ENCODE measurements at regions not wholly inside any gene's neighbourhood (a gene's known extent, or its start where the extent isn't known, plus 50 kb on each side); places are given as distances from the start of the nearest gene placed in this dataset.

DNA sequence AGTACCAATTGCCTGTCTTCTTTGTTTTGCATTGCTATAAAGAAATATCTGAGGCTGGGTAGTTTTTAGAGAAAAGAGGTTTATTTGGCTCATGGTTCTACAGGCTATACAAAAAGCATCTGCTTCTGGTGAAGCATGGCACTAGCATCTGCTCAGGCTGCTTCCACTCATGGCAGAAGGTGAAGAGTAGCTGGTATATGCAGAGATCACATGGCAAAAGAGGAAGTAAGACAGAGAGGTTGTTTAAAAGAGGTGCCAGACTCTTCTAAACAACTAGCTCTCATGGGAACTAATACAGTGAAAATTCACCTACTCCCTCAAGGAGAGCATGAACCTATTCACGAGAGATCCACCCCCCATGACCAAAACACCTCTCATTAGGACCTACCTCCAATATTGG is 56.7 kb upstream of the GUCA2B start:
- no peaks in the 10 kb centered on the region for H3K9me3 ChIP-seq (ENCODE audit: control insufficient read depth in 1 of 2, low read length in 2 of 2)
- no peaks in the 10 kb centered on the region for H3K36me3 ChIP-seq (ENCODE audit: control insufficient read depth in 1 of 2, insufficient read depth in 2 of 2, low read length in 2 of 2)
- no peak overlapping the region for H3K4me3 ChIP-seq (ENCODE audit: low read depth in 1 of 2, low read length in 2 of 2)
- no peaks in the 10 kb centered on the region for H3K27me3 ChIP-seq (ENCODE audit: control insufficient read depth in 1 of 2, insufficient read depth in 2 of 2, low read length in 2 of 2)
- H3K9ac ChIP-seq (ENCODE audit: low read depth in 1 of 2, low read length in 2 of 2): no peak overlapping the region
- H3K27ac ChIP-seq (ENCODE audit: low read depth, low read length): no peak overlapping the region
- no peaks in the 10 kb centered on the region for H3K4me1 ChIP-seq (ENCODE audit: control insufficient read depth in 1 of 2, insufficient read depth in 2 of 2, low read length in 2 of 2)

- Histone ChIP-seq H3K36me3 (ENCODE audit: control insufficient read depth in 1 of 2, insufficient read depth in 2 of 2, low read length in 2 of 2) (no peaks in the 10 kb centered on the region), H3K9ac (ENCODE audit: low read depth in 1 of 2, low read length in 2 of 2) (no peak overlapping the region), H3K27me3 (ENCODE audit: control insufficient read depth in 1 of 2, insufficient read depth in 2 of 2, low read length in 2 of 2) (no peaks in the 10 kb centered on the region), H3K9me3 (ENCODE audit: control insufficient read depth in 1 of 2, low read length in 2 of 2) (no peaks in the 10 kb centered on the region), H3K4me1 (ENCODE audit: control insufficient read depth in 1 of 2, insufficient read depth in 2 of 2, low read length in 2 of 2) (no peaks in the 10 kb centered on the region), H3K27ac (ENCODE audit: low read depth, low read length) (no peak overlapping the region), H3K4me3 (ENCODE audit: low read depth in 1 of 2, low read length in 2 of 2) (no peak overlapping the region)
These were observed 64.0 kb upstream of the GUCA2B start for GRCh38 chr1:42089246-42089645.

DNA sequence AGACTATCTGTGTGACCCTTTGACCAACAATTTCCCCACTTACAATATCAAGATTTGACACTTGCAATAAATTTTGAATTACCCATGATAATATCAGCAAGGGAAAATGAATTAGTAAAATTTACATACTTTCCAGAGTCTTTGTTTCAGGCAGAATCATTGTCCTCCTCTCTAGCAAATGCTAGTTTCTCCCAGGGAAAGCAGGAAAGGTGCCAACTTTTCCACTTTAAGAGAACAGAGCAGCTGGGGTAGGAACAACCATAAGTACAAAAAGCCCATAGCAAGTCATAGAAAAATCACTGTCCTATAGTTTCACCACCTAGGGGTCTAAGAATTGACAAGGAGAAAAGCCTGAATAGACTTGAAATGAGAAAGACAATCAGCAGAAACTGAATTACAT is 67.1 kb upstream of the GUCA2B start:
- H3K27ac ChIP-seq (ENCODE audit: low read depth, low read length): no peak overlapping the region
- H3K27me3 ChIP-seq (ENCODE audit: control insufficient read depth in 1 of 2, insufficient read depth in 2 of 2, low read length in 2 of 2): no peaks in the 10 kb centered on the region
- H3K9me3 ChIP-seq (ENCODE audit: control insufficient read depth in 1 of 2, low read length in 2 of 2): no peaks in the 10 kb centered on the region
- no peak overlapping the region for H3K9ac ChIP-seq (ENCODE audit: low read depth in 1 of 2, low read length in 2 of 2)
- no peak overlapping the region for H3K4me3 ChIP-seq (ENCODE audit: low read depth in 1 of 2, low read length in 2 of 2)
- peaks cover 4 to 11% of the 10 kb centered on the region in 2 donors for H3K4me1 ChIP-seq (ENCODE audit: control insufficient read depth in 1 of 2, insufficient read depth in 2 of 2, low read length in 2 of 2)
- no peaks in the 10 kb centered on the region for H3K36me3 ChIP-seq (ENCODE audit: control insufficient read depth in 1 of 2, insufficient read depth in 2 of 2, low read length in 2 of 2)

- Histone ChIP-seq H3K4me1 (ENCODE audit: control insufficient read depth in 1 of 2, insufficient read depth in 2 of 2, low read length in 2 of 2) (peaks cover 4 to 12% of the 10 kb centered on the region in 2 donors), H3K9ac (ENCODE audit: low read depth in 1 of 2, low read length in 2 of 2) (no peak overlapping the region), H3K27me3 (ENCODE audit: control insufficient read depth in 1 of 2, insufficient read depth in 2 of 2, low read length in 2 of 2) (no peaks in the 10 kb centered on the region), H3K4me3 (ENCODE audit: low read depth in 1 of 2, low read length in 2 of 2) (no peak overlapping the region), H3K9me3 (ENCODE audit: control insufficient read depth in 1 of 2, low read length in 2 of 2) (no peaks in the 10 kb centered on the region), H3K27ac (ENCODE audit: low read depth, low read length) (no peak overlapping the region), H3K36me3 (ENCODE audit: control insufficient read depth in 1 of 2, insufficient read depth in 2 of 2, low read length in 2 of 2) (no peaks in the 10 kb centered on the region)
These were observed 67.6 kb upstream of the GUCA2B start for GRCh38 chr1:42085596-42085995.

DNA sequence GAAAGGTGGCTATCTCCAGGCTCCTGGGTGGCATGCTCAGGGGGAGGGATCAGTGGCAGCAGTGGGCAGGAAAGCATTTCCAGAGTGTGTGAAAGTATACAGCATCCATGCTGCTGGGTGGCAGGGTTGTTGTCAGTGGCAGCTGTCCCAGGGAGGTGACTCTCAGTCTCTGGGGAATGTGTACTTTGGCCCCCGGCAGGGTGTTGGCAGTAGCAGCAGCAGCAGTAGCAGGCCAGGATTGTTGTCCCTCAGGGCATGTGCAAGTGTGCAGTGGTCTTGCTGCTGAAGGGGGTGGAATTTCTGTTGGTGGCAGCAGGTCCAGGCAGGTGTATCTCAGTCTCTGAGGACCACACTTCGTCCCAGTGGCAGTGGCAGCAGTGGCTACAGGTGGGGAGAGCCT is 71.7 kb upstream of the GUCA2B start:
- Histone ChIP-seq H3K27me3 (ENCODE audit: control insufficient read depth in 1 of 2, insufficient read depth in 2 of 2, low read length in 2 of 2) (no peaks in the 10 kb centered on the region), H3K9me3 (ENCODE audit: control insufficient read depth in 1 of 2, low read length in 2 of 2) (no peaks in the 10 kb centered on the region), H3K4me3 (ENCODE audit: low read depth in 1 of 2, low read length in 2 of 2) (no peak overlapping the region), H3K27ac (ENCODE audit: low read depth, low read length) (no peak overlapping the region), H3K36me3 (ENCODE audit: control insufficient read depth in 1 of 2, insufficient read depth in 2 of 2, low read length in 2 of 2) (no peaks in the 10 kb centered on the region), H3K9ac (ENCODE audit: low read depth in 1 of 2, low read length in 2 of 2) (no peak overlapping the region), H3K4me1 (ENCODE audit: control insufficient read depth in 1 of 2, insufficient read depth in 2 of 2, low read length in 2 of 2) (peaks cover 4 to 12% of the 10 kb centered on the region in 2 donors)

GRCh38 chr1:42075179-42075578 is 78.0 kb upstream of the GUCA2B start:
- no peaks in the 10 kb centered on the region for H3K4me1 ChIP-seq (ENCODE audit: control insufficient read depth in 1 of 2, insufficient read depth in 2 of 2, low read length in 2 of 2)
- no peaks in the 10 kb centered on the region for H3K36me3 ChIP-seq (ENCODE audit: control insufficient read depth in 1 of 2, insufficient read depth in 2 of 2, low read length in 2 of 2)
- no peak overlapping the region for H3K4me3 ChIP-seq (ENCODE audit: low read depth in 1 of 2, low read length in 2 of 2)
- no peak overlapping the region for H3K27ac ChIP-seq (ENCODE audit: low read depth, low read length)
- H3K9ac ChIP-seq (ENCODE audit: low read depth in 1 of 2, low read length in 2 of 2): no peak overlapping the region
- no peaks in the 10 kb centered on the region for H3K9me3 ChIP-seq (ENCODE audit: control insufficient read depth in 1 of 2, low read length in 2 of 2)
- H3K27me3 ChIP-seq (ENCODE audit: control insufficient read depth in 1 of 2, insufficient read depth in 2 of 2, low read length in 2 of 2): no peaks in the 10 kb centered on the region

DNA sequence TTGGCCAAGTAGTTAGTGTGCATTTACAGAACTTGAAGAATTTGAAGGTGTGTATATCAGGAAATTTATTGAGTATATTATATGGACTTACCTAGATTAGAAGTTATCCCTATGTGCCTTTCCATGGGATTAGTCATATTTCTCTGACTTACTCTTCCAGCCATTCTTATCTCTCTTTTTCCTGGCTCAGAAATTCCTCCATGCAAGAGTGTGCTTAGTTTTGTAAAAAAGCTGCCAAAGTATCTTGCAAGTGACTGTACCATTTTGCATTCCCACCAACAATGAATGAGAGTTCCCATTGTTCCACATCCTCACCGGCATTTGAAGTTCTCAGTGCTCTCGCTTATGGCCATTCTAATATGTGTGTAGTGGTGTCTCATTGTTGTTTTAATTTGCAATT is 82.2 kb upstream of the GUCA2B start:
- Histone ChIP-seq H3K27ac (ENCODE audit: low read depth, low read length) (no peak overlapping the region), H3K9ac (ENCODE audit: low read depth in 1 of 2, low read length in 2 of 2) (no peak overlapping the region), H3K9me3 (ENCODE audit: control insufficient read depth in 1 of 2, low read length in 2 of 2) (no peaks in the 10 kb centered on the region), H3K4me1 (ENCODE audit: control insufficient read depth in 1 of 2, insufficient read depth in 2 of 2, low read length in 2 of 2) (no peaks in the 10 kb centered on the region), H3K4me3 (ENCODE audit: low read depth in 1 of 2, low read length in 2 of 2) (no peak overlapping the region), H3K36me3 (ENCODE audit: control insufficient read depth in 1 of 2, insufficient read depth in 2 of 2, low read length in 2 of 2) (no peaks in the 10 kb centered on the region), H3K27me3 (ENCODE audit: control insufficient read depth in 1 of 2, insufficient read depth in 2 of 2, low read length in 2 of 2) (no peaks in the 10 kb centered on the region)

DNA sequence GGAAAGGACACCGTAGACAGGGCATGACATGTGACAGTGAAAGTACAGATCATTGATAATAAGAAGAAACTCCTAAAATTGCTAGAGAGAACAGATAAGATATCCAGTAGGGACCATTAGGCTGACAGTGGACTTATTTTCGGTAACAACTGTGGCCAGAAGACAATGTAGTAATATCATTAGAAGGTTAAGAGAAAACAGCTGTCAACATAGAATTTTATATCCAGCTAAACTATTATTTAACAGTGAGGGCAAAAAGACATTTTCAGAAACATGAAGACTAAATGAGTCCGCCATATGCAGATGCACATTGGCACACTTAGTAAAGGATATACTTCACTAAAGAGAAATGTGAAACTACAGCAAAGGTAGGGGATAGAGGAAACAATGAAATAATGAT is 95.4 kb upstream of the GUCA2B start:
- no peak overlapping the region for H3K9ac ChIP-seq (ENCODE audit: low read depth in 1 of 2, low read length in 2 of 2)
- no peaks in the 10 kb centered on the region for H3K4me1 ChIP-seq (ENCODE audit: control insufficient read depth in 1 of 2, insufficient read depth in 2 of 2, low read length in 2 of 2)
- H3K27ac ChIP-seq (ENCODE audit: low read depth, low read length): no peak overlapping the region
- H3K4me3 ChIP-seq (ENCODE audit: low read depth in 1 of 2, low read length in 2 of 2): no peak overlapping the region
- H3K27me3 ChIP-seq (ENCODE audit: control insufficient read depth in 1 of 2, insufficient read depth in 2 of 2, low read length in 2 of 2): no peaks in the 10 kb centered on the region
- H3K9me3 ChIP-seq (ENCODE audit: control insufficient read depth in 1 of 2, low read length in 2 of 2): peaks cover 5 to 6% of the 10 kb centered on the region in 2 donors
- H3K36me3 ChIP-seq (ENCODE audit: control insufficient read depth in 1 of 2, insufficient read depth in 2 of 2, low read length in 2 of 2): no peaks in the 10 kb centered on the region

DNA sequence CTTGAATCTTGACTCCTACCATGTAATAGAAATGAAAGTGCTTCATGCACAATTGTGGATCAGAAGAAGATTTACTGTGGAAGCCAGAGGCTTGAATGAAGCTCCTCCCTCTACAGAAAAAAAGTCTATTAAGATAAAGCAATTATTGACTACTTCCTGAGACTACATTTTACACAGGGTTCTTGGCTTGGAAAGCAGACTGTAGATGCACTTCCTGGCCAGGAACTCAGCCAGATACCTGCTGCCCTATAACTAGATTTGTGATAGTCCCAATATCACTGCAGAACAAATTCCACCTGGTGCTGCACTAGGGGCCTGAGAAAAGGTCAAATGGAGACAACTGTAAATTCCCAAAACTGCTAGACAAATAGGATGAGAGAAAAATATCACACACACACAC is 96.8 kb upstream of the GUCA2B start:
- Histone ChIP-seq H3K9ac (ENCODE audit: low read depth in 1 of 2, low read length in 2 of 2) (no peak overlapping the region), H3K9me3 (ENCODE audit: control insufficient read depth in 1 of 2, low read length in 2 of 2) (peaks cover 5 to 6% of the 10 kb centered on the region in 2 donors), H3K4me1 (ENCODE audit: control insufficient read depth in 1 of 2, insufficient read depth in 2 of 2, low read length in 2 of 2) (no peaks in the 10 kb centered on the region), H3K36me3 (ENCODE audit: control insufficient read depth in 1 of 2, insufficient read depth in 2 of 2, low read length in 2 of 2) (no peaks in the 10 kb centered on the region), H3K27me3 (ENCODE audit: control insufficient read depth in 1 of 2, insufficient read depth in 2 of 2, low read length in 2 of 2) (no peaks in the 10 kb centered on the region), H3K4me3 (ENCODE audit: low read depth in 1 of 2, low read length in 2 of 2) (no peak overlapping the region), H3K27ac (ENCODE audit: low read depth, low read length) (no peak overlapping the region)

GRCh38 chr1:42055061-42055460 is 98.1 kb upstream of the GUCA2B start:
- no peaks in the 10 kb centered on the region for H3K4me1 ChIP-seq (ENCODE audit: control insufficient read depth in 1 of 2, insufficient read depth in 2 of 2, low read length in 2 of 2)
- no peak overlapping the region for H3K9ac ChIP-seq (ENCODE audit: low read depth in 1 of 2, low read length in 2 of 2)
- peaks cover 5 to 6% of the 10 kb centered on the region in 2 donors for H3K9me3 ChIP-seq (ENCODE audit: control insufficient read depth in 1 of 2, low read length in 2 of 2)
- no peaks in the 10 kb centered on the region for H3K36me3 ChIP-seq (ENCODE audit: control insufficient read depth in 1 of 2, insufficient read depth in 2 of 2, low read length in 2 of 2)
- H3K27ac ChIP-seq (ENCODE audit: low read depth, low read length): no peak overlapping the region
- H3K4me3 ChIP-seq (ENCODE audit: low read depth in 1 of 2, low read length in 2 of 2): no peak overlapping the region
- H3K27me3 ChIP-seq (ENCODE audit: control insufficient read depth in 1 of 2, insufficient read depth in 2 of 2, low read length in 2 of 2): peaks cover 0 to 2% of the 10 kb centered on the region in 2 donors

- Histone ChIP-seq H3K9me3 (ENCODE audit: control insufficient read depth in 1 of 2, low read length in 2 of 2) (no peaks in the 10 kb centered on the region), H3K4me1 (ENCODE audit: control insufficient read depth in 1 of 2, insufficient read depth in 2 of 2, low read length in 2 of 2) (no peaks in the 10 kb centered on the region), H3K9ac (ENCODE audit: low read depth in 1 of 2, low read length in 2 of 2) (no peak overlapping the region), H3K36me3 (ENCODE audit: control insufficient read depth in 1 of 2, insufficient read depth in 2 of 2, low read length in 2 of 2) (no peaks in the 10 kb centered on the region), H3K27me3 (ENCODE audit: control insufficient read depth in 1 of 2, insufficient read depth in 2 of 2, low read length in 2 of 2) (peaks cover 2% of the 10 kb centered on the region in 2 donors), H3K4me3 (ENCODE audit: low read depth in 1 of 2, low read length in 2 of 2) (no peak overlapping the region), H3K27ac (ENCODE audit: low read depth, low read length) (no peak overlapping the region)
These were observed 101.0 kb upstream of the GUCA2B start for GRCh38 chr1:42052072-42052699.

Data from duodenal mucosa (tissue), 2 donors.